Hepatocyte (in vitro differentiated cells): ENCODE measurements at regions not wholly inside any gene's neighbourhood (a gene's known extent, or its start where the extent isn't known, plus 50 kb on each side); places are given as distances from the start of the nearest gene placed in this dataset.

Experiments used
- DNase-seq: peaks from one replicate; pipeline ENCODE4 v3.0.0-alpha.2; 2016; ENCODE audit warnings: low spot score
- H2AFZ ChIP-seq: fragments of 200-600 bp; sonication (generic); 2 replicates; pipeline ENCODE4 v1.6.0; 2016; ENCODE audit warnings: antibody characterized with exemption, mild to moderate bottlenecking
- H3K27ac ChIP-seq: fragments of 200-600 bp; sonication (generic); 2 replicates; pipeline ENCODE4 v1.5.1; 2016; ENCODE audit warnings: mild to moderate bottlenecking
- H3K27me3 ChIP-seq: fragments of 200-600 bp; sonication (generic); 2 replicates; pipeline ENCODE4 v1.6.1; 2016
- H3K36me3 ChIP-seq: fragments of 200-600 bp; sonication (generic); replicated peaks from 2 replicates; pipeline ENCODE4 v1.5.1; 2016; ENCODE audit warnings: low read depth; ENCODE audit not compliant: insufficient read depth
- H3K4me1 ChIP-seq: fragments of 200-600 bp; sonication (generic); 2 replicates; pipeline ENCODE4 v1.5.1; 2016; ENCODE audit warnings: mild to moderate bottlenecking, moderate library complexity; ENCODE audit not compliant: insufficient read depth
- H3K4me2 ChIP-seq: fragments of 200-600 bp; sonication (generic); 2 replicates; pipeline ENCODE4 v1.6.0; 2016
- H3K4me3 ChIP-seq: fragments of 200-600 bp; sonication (generic); 2 replicates; pipeline ENCODE4 v1.5.1; 2016; ENCODE audit warnings: mild to moderate bottlenecking
- H3K79me2 ChIP-seq: fragments of 200-600 bp; sonication (generic); 2 replicates; pipeline ENCODE4 v1.6.0; 2017; ENCODE audit warnings: mild to moderate bottlenecking
- H3K9me2 ChIP-seq: fragments of 200-600 bp; sonication (generic); replicated peaks from 2 replicates; pipeline ENCODE4 v1.6.0; 2017; ENCODE audit warnings: mild to moderate bottlenecking; ENCODE audit not compliant: insufficient read depth
- H3K9me3 ChIP-seq: fragments of 200-600 bp; sonication (generic); 2 replicates; pipeline ENCODE4 v1.5.1; 2016; ENCODE audit warnings: low read depth, mild to moderate bottlenecking
- H4K20me1 ChIP-seq: fragments of 200-600 bp; sonication (generic); 2 replicates; pipeline ENCODE4 v1.6.0; 2016; ENCODE audit warnings: mild to moderate bottlenecking; ENCODE audit not compliant: insufficient read depth, poor library complexity, severe bottlenecking
- EZH2 ChIP-seq: fragments of 200-600 bp; sonication (generic); IDR thresholded peaks from 2 replicates; pipeline ENCODE4 v1.6.1; 2016; ENCODE audit warnings: antibody characterized with exemption, mild to moderate bottlenecking, borderline replicate concordance
- EZH2phosphoT487 ChIP-seq: fragments of 200-600 bp; sonication (generic); IDR thresholded peaks from one replicate; pipeline ENCODE4 v1.6.1; 2018; ENCODE audit warnings: antibody characterized with exemption, mild to moderate bottlenecking, low read depth, moderate library complexity; ENCODE audit not compliant: unreplicated experiment, severe bottlenecking
- WGBS: methylation state at CpG from one replicate; pipeline ENCODE4 v1.1.6; 2016; ENCODE audit warnings: low lambda C conversion rate; ENCODE audit errors: missing lambda C conversion rate; 5-methylcytosine and 5-hydroxymethylcytosine counted together
- TF ChIP-seq, protein P1 (sequence below): fragments of 200-600 bp; sonication (generic); IDR thresholded peaks from 2 replicates; pipeline ENCODE4 v1.5.1; 2016; ENCODE audit warnings: antibody characterized with exemption, mild to moderate bottlenecking; ENCODE audit not compliant: poor library complexity

DNA sequence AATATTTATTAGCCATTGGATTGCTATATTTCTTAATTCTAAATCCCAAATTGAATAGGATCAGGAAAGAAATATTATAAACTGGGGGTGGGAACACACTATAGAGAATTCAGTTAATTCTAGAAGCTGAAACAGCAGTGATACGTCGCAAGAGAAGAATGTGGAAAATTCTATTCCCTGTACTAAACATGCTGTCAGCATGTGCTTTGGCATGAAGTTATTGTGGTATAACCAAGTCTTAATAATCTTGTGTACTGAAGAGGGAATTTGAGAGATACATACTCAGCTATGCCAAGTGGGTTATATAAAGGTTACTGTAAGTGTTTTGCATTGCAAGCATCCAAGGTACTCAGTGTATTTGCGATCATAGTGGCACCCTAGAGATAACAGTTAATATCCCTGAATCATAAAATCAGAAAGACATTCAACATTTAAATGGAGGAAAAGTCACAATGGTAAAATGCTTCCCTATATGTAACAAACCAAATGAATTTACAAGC is 1492.9 kb upstream of the C9orf72 start:
- WGBS = 94% methylated on average over 3 of the region's 3 CpGs
- no peak for TF ChIP-seq EZH2
- no peak for TF ChIP-seq EZH2phosphoT487
- TF ChIP-seq, protein P1, sequence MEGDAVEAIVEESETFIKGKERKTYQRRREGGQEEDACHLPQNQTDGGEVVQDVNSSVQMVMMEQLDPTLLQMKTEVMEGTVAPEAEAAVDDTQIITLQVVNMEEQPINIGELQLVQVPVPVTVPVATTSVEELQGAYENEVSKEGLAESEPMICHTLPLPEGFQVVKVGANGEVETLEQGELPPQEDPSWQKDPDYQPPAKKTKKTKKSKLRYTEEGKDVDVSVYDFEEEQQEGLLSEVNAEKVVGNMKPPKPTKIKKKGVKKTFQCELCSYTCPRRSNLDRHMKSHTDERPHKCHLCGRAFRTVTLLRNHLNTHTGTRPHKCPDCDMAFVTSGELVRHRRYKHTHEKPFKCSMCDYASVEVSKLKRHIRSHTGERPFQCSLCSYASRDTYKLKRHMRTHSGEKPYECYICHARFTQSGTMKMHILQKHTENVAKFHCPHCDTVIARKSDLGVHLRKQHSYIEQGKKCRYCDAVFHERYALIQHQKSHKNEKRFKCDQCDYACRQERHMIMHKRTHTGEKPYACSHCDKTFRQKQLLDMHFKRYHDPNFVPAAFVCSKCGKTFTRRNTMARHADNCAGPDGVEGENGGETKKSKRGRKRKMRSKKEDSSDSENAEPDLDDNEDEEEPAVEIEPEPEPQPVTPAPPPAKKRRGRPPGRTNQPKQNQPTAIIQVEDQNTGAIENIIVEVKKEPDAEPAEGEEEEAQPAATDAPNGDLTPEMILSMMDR = no peak
- H4K20me1 ChIP-seq = no peaks in the 10 kb centered on the region
- no peak for DNase-seq
- H3K4me1 ChIP-seq = no peaks in the 10 kb centered on the region
- H2AFZ ChIP-seq = no peak overlapping the region
- no peaks in the 10 kb centered on the region for H3K27me3 ChIP-seq
- no peak overlapping the region for H3K27ac ChIP-seq
- no peaks in the 10 kb centered on the region for H3K79me2 ChIP-seq
- H3K9me3 ChIP-seq = no peaks in the 10 kb centered on the region
- H3K4me2 ChIP-seq = no peak overlapping the region
- no peaks in the 10 kb centered on the region for H3K9me2 ChIP-seq
- H3K36me3 ChIP-seq = no peaks in the 10 kb centered on the region
- no peak overlapping the region for H3K4me3 ChIP-seq

DNA sequence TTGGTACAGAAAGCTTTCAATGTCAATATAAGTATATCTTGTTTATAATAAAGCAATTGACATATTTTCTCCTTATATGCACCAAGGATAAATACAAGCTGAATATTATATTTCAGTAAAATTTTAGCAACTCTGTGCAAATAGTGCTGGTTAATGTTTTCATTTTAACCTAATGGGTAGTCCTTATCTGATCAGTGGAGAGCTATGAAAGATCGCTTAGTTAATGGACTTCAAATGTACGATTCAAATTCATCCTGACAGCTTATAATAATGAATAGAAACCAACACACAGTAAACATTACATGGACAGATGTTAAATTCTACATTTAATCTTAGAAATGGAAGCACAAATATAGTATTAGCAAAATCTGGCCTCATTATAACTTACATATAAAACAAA is 1495.2 kb upstream of the C9orf72 start:
- H3K27me3 ChIP-seq = no peaks in the 10 kb centered on the region
- 73% methylated on average over 2 of the region's 2 CpGs for WGBS
- H4K20me1 ChIP-seq = no peaks in the 10 kb centered on the region
- H2AFZ ChIP-seq = no peak overlapping the region
- H3K9me3 ChIP-seq = no peaks in the 10 kb centered on the region
- TF ChIP-seq EZH2phosphoT487 = no peak
- no peak for DNase-seq
- H3K27ac ChIP-seq = no peak overlapping the region
- no peaks in the 10 kb centered on the region for H3K9me2 ChIP-seq
- no peak overlapping the region for H3K4me2 ChIP-seq
- no peak overlapping the region for H3K4me3 ChIP-seq
- H3K79me2 ChIP-seq = no peaks in the 10 kb centered on the region
- no peaks in the 10 kb centered on the region for H3K36me3 ChIP-seq
- H3K4me1 ChIP-seq = no peaks in the 10 kb centered on the region

DNA sequence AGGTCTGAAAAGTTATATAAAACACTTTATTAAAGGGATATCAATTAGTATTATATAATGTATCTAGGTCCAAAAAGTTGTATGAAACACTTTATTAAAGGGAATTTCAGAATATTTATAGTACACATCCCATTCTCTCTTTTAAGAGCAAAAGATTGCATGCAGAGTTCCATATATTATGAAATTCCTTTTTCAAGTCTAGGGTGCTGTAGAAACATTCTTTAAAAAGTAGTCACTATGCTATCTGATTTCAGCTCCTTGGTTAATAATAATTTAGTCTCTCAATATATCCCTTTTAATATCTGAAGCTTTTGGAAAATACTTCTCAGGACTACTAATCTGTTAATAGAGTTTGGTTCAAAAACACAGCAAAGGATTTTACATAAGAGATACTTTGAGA is 1496.1 kb upstream of the C9orf72 start:
- Histone ChIP-seq H3K27ac (no peak overlapping the region), H2AFZ (no peak overlapping the region), H3K4me3 (no peak overlapping the region), H3K9me3 (no peaks in the 10 kb centered on the region), H3K9me2 (no peaks in the 10 kb centered on the region), H3K4me2 (no peak overlapping the region), H3K79me2 (no peaks in the 10 kb centered on the region), H4K20me1 (no peaks in the 10 kb centered on the region), H3K4me1 (no peaks in the 10 kb centered on the region), H3K36me3 (no peaks in the 10 kb centered on the region), H3K27me3 (no peaks in the 10 kb centered on the region)
- TF ChIP-seq EZH2phosphoT487 = no peak
- TF ChIP-seq EZH2 = no peak
- TF ChIP-seq, protein P1 = no peak
- no peak for DNase-seq

DNA sequence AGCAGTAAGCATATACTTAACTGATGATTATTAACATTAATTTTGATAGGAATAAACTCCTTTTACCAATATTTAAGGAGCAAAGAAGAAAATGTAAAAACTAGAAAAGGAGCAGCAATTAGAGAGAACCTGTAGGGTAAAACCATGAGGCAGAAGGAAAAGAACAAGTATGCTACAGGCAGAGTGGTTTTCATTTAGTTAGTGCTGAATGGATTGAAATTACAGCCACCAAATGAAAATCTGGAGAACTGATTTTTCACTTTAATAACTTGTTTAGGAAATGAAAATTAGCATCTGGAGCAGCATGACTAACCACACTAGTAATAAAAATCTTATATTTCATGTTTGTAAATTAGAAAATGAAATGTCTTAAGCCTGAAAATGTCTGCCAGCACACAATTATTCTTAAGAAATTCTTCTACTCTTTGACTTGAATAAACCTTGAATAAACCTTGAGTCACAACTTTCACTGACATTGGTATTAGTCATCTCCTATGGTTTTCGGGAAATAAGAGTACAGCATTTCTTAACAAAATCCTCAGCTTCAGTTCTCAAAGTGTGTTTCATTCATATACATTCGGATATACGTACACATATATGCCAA is 1504.9 kb upstream of the C9orf72 start:
- whole genome bisulfite sequencing = 89% methylated on average over 3 of the region's 3 CpGs
- no peak overlapping the region for H3K4me2 ChIP-seq
- no peaks in the 10 kb centered on the region for H3K9me2 ChIP-seq
- no peak overlapping the region for H2AFZ ChIP-seq
- no peaks in the 10 kb centered on the region for H3K36me3 ChIP-seq
- H3K4me3 ChIP-seq = no peak overlapping the region
- TF ChIP-seq, protein P1 = no peak
- no peak for TF ChIP-seq EZH2phosphoT487
- H3K27me3 ChIP-seq = no peaks in the 10 kb centered on the region
- DNase-seq = no peak
- H4K20me1 ChIP-seq = no peaks in the 10 kb centered on the region
- no peaks in the 10 kb centered on the region for H3K4me1 ChIP-seq
- H3K79me2 ChIP-seq = no peaks in the 10 kb centered on the region
- H3K27ac ChIP-seq = no peak overlapping the region
- no peaks in the 10 kb centered on the region for H3K9me3 ChIP-seq
